Left lung (tissue), 4 donors: ENCODE measurements at regions not wholly inside any gene's neighbourhood (a gene's known extent, or its start where the extent isn't known, plus 50 kb on each side); places are given as distances from the start of the nearest gene placed in this dataset.

Experiments used
- ATAC-seq: fragments of 200-7000 bp; cut with Tn5 transposase; one replicate; pipeline ENCODE4 v1.9.1; 2020; ENCODE audit warnings: moderate library complexity
- DNase-seq, 4 donors: peaks; one replicate each; pipeline ENCODE4 v3.0.0-alpha.2; 2013 to 2020
- H3K27ac ChIP-seq, 2 donors: fragments of 200-600 bp; sonication (generic) in 1 of 2; one replicate each; pipeline versions ENCODE4 v1.5.0 to v1.8.0; 2020 to 2021
- H3K27me3 ChIP-seq, 2 donors: fragments of 200-600 bp; sonication (generic) in 1 of 2; one replicate each; pipeline versions ENCODE4 v1.5.0 to v1.8.0; 2020 to 2021
- H3K36me3 ChIP-seq, 2 donors: fragments of 200-600 bp; sonication (generic) in 1 of 2; one replicate each; pipeline versions ENCODE4 v1.5.0 to v1.8.0; 2020 to 2021
- H3K4me1 ChIP-seq, 2 donors: fragments of 200-600 bp; one replicate each; pipeline ENCODE4 v1.8.0; 2021
- H3K4me3 ChIP-seq, 2 donors: fragments of 200-600 bp; sonication (generic) in 1 of 2; one replicate each; pipeline versions ENCODE4 v1.5.0 to v1.8.0; 2020 to 2021; ENCODE audit warnings: mild to moderate bottlenecking in 1 of 2
- H3K9me3 ChIP-seq, 2 donors: fragments of 200-600 bp; sonication (generic) in 1 of 2; one replicate each; pipeline versions ENCODE4 v1.5.0 to v1.8.0; 2020 to 2021
- intact Hi-C, 2 donors: fragments of 100-400 bp; cut with DNase I; formaldehyde crosslinking; loops; one replicate each; pipeline versions ENCODE4 v1.11.2 to v1.14.2; 2022
- TF ChIP-seq, protein P1 (sequence below), 2 donors: fragments of 200-600 bp; sonication (generic) in 1 of 2; IDR thresholded peaks; one replicate each; pipeline versions ENCODE4 v1.5.0 to v1.8.0; 2021; ENCODE audit warnings: antibody characterized with exemption in 2 of 2
- donor health status: DM: no; HTN: yes; CAD: no.
- donor health status: DM: no; HTN: no; CAD: no.

DNA sequence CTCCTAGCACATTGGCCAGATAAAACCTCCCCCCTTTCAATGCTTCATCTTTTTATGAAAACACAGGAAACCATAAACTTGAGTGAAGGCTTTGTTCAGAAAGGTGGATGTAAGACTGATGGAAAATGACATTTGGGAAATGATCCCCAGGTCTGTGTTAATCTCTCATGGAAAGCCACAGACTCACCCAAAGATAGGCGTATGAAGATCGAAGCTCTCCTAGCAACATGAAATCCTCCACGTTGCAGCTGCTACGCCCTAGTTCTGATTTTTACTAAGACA is 63.4 kb upstream of the PTGR2 start:
- ATAC-seq = no peak
- peaks cover 29 to 67% of the 10 kb centered on the region in 2 donors for H3K4me1 ChIP-seq
- no peaks in the 10 kb centered on the region for H3K9me3 ChIP-seq
- H3K27ac ChIP-seq = peak overlapping the region; percentile 96
- TF ChIP-seq, protein P1, sequence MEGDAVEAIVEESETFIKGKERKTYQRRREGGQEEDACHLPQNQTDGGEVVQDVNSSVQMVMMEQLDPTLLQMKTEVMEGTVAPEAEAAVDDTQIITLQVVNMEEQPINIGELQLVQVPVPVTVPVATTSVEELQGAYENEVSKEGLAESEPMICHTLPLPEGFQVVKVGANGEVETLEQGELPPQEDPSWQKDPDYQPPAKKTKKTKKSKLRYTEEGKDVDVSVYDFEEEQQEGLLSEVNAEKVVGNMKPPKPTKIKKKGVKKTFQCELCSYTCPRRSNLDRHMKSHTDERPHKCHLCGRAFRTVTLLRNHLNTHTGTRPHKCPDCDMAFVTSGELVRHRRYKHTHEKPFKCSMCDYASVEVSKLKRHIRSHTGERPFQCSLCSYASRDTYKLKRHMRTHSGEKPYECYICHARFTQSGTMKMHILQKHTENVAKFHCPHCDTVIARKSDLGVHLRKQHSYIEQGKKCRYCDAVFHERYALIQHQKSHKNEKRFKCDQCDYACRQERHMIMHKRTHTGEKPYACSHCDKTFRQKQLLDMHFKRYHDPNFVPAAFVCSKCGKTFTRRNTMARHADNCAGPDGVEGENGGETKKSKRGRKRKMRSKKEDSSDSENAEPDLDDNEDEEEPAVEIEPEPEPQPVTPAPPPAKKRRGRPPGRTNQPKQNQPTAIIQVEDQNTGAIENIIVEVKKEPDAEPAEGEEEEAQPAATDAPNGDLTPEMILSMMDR (IDR thresholded peaks at IDR 0.05) = no peak
- H3K27me3 ChIP-seq = no peaks in the 10 kb centered on the region
- no peak for DNase-seq
- H3K36me3 ChIP-seq = no peaks in the 10 kb centered on the region
- peak overlapping the region in 1 of 2 donors; percentile 66 for H3K4me3 ChIP-seq
- intact Hi-C loops = no loop called here

DNA sequence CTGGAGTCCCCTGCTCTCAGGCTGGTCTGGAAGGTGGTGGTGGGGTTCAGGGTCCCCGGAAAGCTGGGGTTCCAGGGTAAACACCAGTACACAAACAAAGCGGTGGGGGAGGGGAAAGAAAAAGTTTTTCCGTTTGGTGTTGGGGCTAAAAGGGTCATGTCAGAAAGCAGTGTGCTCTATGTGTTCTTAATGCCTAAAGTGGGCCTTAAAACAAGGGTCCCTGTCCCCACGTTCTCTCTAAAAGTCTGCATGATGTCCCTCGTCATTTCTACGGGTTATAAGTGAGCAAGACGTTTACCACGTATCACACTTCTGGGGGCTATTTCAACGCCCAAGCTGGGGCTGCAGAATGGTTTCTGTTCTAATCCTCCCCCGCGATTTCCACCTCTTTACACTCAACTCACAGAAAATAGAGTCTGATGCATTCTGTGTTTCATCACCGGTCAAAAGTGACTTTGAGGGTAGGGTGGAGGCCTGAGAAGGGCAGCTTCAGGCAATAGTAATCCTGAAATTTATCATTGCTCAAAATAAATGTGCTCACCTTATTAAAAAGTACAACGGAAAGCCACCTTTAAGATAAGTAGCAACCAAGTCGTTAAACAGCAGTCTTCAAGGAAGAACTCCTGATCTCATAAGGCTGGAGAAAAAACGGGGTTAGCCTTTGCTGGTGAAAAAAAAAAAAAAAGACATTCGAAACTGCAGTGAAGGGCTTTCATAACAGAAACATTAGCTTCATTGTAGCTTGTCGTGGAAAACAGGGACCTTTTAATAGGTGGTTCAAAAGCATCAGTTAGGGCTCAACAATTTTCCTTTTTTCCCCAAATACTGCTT is 63.9 kb upstream of the PTGR2 start:
- DNase-seq (no peak), ATAC-seq (no peak)
- H3K4me1 ChIP-seq = peaks cover 34 to 72% of the 10 kb centered on the region in 2 donors
- intact Hi-C loops = no loop called here
- peak overlapping the region; percentile 61 to 66 for H3K4me3 ChIP-seq
- no peaks in the 10 kb centered on the region for H3K9me3 ChIP-seq
- no peaks in the 10 kb centered on the region for H3K36me3 ChIP-seq
- peak overlapping the region; percentile 96 for H3K27ac ChIP-seq
- TF ChIP-seq, protein P1 (IDR thresholded peaks at IDR 0.05) = no peak
- no peaks in the 10 kb centered on the region for H3K27me3 ChIP-seq

DNA sequence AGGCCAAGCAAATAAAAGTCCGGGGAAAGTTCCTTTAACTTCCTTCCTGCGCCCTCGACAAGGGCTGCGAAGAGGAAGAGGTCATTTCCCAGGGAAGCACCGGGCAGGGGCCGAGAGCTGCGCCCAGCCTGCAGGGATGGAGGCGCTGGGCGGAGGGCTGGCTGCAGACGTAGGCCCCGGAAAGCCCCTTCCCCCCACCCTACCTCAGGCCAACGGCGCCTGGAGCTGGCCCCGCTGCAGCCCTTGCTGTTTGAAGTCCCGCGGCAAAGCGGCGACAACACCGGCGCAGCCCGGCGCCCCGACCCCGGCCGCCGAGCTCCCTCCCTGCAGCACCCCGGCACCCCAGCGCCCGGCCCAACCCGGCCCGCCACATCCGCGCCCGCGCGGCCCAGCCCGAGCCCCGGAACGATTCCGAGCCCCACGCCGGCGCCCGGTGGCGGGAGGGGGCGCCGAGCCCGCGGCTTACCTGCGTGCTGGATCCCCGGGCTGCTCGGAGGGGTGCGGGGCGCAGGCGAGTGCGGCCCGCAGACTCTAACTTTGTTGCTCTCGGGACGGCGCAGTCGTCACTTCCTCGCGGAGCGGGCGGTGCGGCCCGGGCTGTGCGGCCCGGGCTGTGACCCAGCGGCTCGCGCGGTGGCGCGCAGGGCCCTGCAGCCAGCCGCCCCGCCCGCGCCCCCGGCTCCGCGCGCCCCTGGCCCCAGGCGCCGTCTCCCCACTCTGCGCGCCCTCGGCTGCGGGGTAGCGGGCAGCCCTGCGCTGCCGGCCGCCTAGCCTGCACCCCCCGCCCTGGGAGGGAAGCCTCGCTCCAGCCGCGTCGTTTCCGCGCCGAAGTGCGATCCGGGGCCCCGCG is 64.8 kb upstream of the PTGR2 start:
- DNase-seq (peak; percentile 74 to 96 (median 80)), ATAC-seq (peak; percentile 49)
- Histone ChIP-seq H3K27me3 (no peaks in the 10 kb centered on the region), H3K36me3 (no peaks in the 10 kb centered on the region), H3K9me3 (no peaks in the 10 kb centered on the region), H3K4me1 (peaks cover 38 to 79% of the 10 kb centered on the region in 2 donors), H3K4me3 (peak overlapping the region; percentile 61 to 66), H3K27ac (peak overlapping the region; percentile 96)
- TF ChIP-seq, protein P1 (IDR thresholded peaks at IDR 0.05) = no peak
- intact Hi-C loops = no loop called here

DNA sequence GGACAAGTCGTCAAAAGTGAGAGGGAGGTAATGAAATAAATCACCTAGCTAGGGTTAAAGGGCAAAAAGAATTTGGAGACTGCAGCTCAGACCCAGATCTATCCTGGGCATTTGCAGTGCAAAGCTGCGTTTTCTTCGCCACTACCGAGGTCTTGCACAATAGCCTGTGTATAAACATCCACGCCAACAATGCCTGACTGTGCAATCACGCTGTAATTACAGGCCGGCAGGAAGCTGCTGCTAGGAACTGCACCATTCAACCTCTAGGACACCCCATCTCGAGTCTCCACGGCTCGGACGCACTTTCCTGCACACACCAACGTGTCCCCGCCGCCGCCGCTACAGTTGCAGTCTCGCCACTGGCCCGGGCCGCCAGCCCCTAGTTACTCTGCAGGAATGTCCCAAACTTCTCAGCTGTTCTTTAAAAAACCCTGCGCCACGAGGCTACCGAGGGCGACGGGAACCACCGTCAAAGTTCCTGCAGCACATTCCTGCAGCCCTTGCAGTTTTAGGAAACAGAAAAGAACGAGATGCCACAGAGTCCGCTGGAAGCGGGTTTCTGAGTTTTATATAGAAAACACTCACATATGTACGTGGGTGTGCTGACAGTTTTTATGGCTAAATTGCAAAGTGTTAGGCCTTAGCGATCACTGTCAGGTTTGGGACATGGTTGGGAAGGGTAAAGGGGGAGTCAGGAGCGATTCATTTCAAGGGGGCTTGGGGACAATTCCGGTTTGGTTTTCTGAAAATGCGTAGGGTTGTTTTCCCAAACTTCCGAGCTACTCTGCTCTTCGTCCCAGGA is 65.6 kb upstream of the PTGR2 start:
- H3K27me3 ChIP-seq = no peaks in the 10 kb centered on the region
- intact Hi-C loops = no loop called here
- DNase-seq (peak; percentile 83 to 92 (median 87)), ATAC-seq (peak; percentile 73)
- H3K36me3 ChIP-seq = no peaks in the 10 kb centered on the region
- TF ChIP-seq, protein P1 (IDR thresholded peaks at IDR 0.05) = peak in 1 of 2 donors; percentile 58
- H3K9me3 ChIP-seq = no peaks in the 10 kb centered on the region
- peak overlapping the region; percentile 96 for H3K27ac ChIP-seq
- peaks cover 38 to 79% of the 10 kb centered on the region in 2 donors for H3K4me1 ChIP-seq
- H3K4me3 ChIP-seq = peak overlapping the region; percentile 61 to 66
